Bronchial epithelial cell (primary cell): ENCODE measurements at regions not wholly inside any gene's neighbourhood (a gene's known extent, or its start where the extent isn't known, plus 50 kb on each side); places are given as distances from the start of the nearest gene placed in this dataset.

Experiments used
- DNase-seq: peaks from one replicate; pipeline ENCODE4 v3.0.0-alpha.2; 2010; ENCODE audit warnings: low read depth
- FAIRE-seq: peaks from 2 replicates; lab custom pipeline; 2011; peaks lifted over from hg19 to GRCh38; lab: Jason Lieb, UNC
- H3K27me3 ChIP-seq: 2 replicates; pipeline ENCODE4 v1.5.1; 2011; ENCODE audit warnings: low read length; ENCODE audit not compliant: control insufficient read depth, insufficient read depth
- H3K36me3 ChIP-seq: 2 replicates; pipeline ENCODE4 v1.5.1; 2011; ENCODE audit warnings: low read length; ENCODE audit not compliant: control insufficient read depth, insufficient read depth
- H3K4me3 ChIP-seq: 2 replicates; pipeline ENCODE4 v1.5.1; 2011; ENCODE audit warnings: mild to moderate bottlenecking, low read depth, low read length, control low read depth
- CTCF ChIP-seq: IDR thresholded peaks from 2 replicates; pipeline ENCODE4 v1.5.1; 2011; ENCODE audit warnings: mild to moderate bottlenecking, moderate library complexity, low read length, control low read depth, inconsistent platforms; ENCODE audit not compliant: insufficient read depth, severe bottlenecking

GRCh38 chr18:78293940-78294541 lies 685.6 kb upstream of the SALL3 start:
- H3K36me3 ChIP-seq = no peaks in the 10 kb centered on the region
- DNase-seq (no peak), FAIRE-seq (no peak)
- no peak for TF ChIP-seq CTCF
- no peak overlapping the region for H3K4me3 ChIP-seq
- no peaks in the 10 kb centered on the region for H3K27me3 ChIP-seq

- DNase-seq (no peak), FAIRE-seq (no peak)
- Histone ChIP-seq H3K36me3 (no peaks in the 10 kb centered on the region), H3K4me3 (no peak overlapping the region), H3K27me3 (no peaks in the 10 kb centered on the region)
- TF ChIP-seq CTCF = no peak
Measured at GRCh38 chr18:78295262-78295661, 684.4 kb upstream of the SALL3 start.

- FAIRE-seq (no peak), DNase-seq (no peak)
- Histone ChIP-seq H3K36me3 (no peaks in the 10 kb centered on the region), H3K4me3 (no peak overlapping the region), H3K27me3 (no peaks in the 10 kb centered on the region)
- TF ChIP-seq CTCF = no peak
Measured at GRCh38 chr18:78296166-78296565, 683.5 kb upstream of the SALL3 start.

- FAIRE-seq = no peak
- no peaks in the 10 kb centered on the region for H3K27me3 ChIP-seq
- no peak for TF ChIP-seq CTCF
- no peaks in the 10 kb centered on the region for H3K36me3 ChIP-seq
- no peak overlapping the region for H3K4me3 ChIP-seq
- no peak for DNase-seq
Measured at GRCh38 chr18:78297048-78297447, 682.6 kb upstream of the SALL3 start.

GRCh38 chr18:78303519-78304191 lies 676.0 kb upstream of the SALL3 start:
- Histone ChIP-seq H3K36me3 (no peaks in the 10 kb centered on the region), H3K27me3 (no peaks in the 10 kb centered on the region), H3K4me3 (no peak overlapping the region)
- FAIRE-seq (no peak), DNase-seq (no peak)
- TF ChIP-seq CTCF = no peak
